HepG2 (cell line): ENCODE measurements at regions not wholly inside any gene's neighbourhood (a gene's known extent, or its start where the extent isn't known, plus 50 kb on each side); places are given as distances from the start of the nearest gene placed in this dataset.
A peak's percentile ranks its signal among the peaks of the same experiment; 100 is the strongest.

Source experiments
- ATAC-seq: fragments of 200-7000 bp; cut with Tn5 transposase; 3 replicates; pipeline ENCODE4 v1.9.1; 2020; ENCODE audit warnings: mild to moderate bottlenecking, moderate library complexity
- BruUV-seq: library from RNA; stranded (reverse); fragments of 400-500 nt; replicated peaks from 2 replicates; lab custom pipeline; 2021; lab: Mats Ljungman, UMichigan
- CTCF ChIA-PET: fragments of 300-600 bp; formaldehyde crosslinking; extraction: SDS; loops from one replicate; lab custom pipeline; 2021; ENCODE audit warnings: low total read pairs, inconsistent platforms, low intra/inter-chr PET ratio; lab: Yijun Ruan, JAX
- POLR2A ChIA-PET: fragments of 350-600 bp; sonication (Branson Sonifier 250); formaldehyde crosslinking; loops from one replicate; lab custom pipeline; 2020; ENCODE audit warnings: antibody characterized with exemption, inconsistent platforms; lab: Yijun Ruan, JAX
- DNase-seq: peaks from one replicate; pipeline ENCODE4 v3.0.0-alpha.2; 2015; ENCODE audit warnings: low spot score
- FAIRE-seq: peaks from 3 replicates; lab custom pipeline; 2011; peaks lifted over from hg19 to GRCh38; lab: Jason Lieb, UNC
- H2AFZ ChIP-seq: one replicate; pipeline ENCODE4 v1.6.1; 2011; ENCODE audit warnings: low read length, inconsistent platforms
- H3K27ac ChIP-seq: fragments of 300-600 bp; 3 replicates; pipeline ENCODE4 v1.8.0; 2011; ENCODE audit warnings: mixed run types, mild to moderate bottlenecking, mixed read lengths, low read length, inconsistent platforms; ENCODE audit not compliant: insufficient read depth; ENCODE audit errors: extremely low read length
- H3K27me3 ChIP-seq, 2 experiments: fragments of 200-600 bp in 1 of 2; 2 replicates in 1 of 2; 3 replicates in 1 of 2; pipeline versions ENCODE4 v1.6.0 to v1.8.0; 2011; ENCODE audit warnings: low read length in 2 of 2, mild to moderate bottlenecking in 2 of 2, moderate library complexity in 2 of 2, inconsistent platforms in 1 of 2; ENCODE audit not compliant: insufficient read depth in 2 of 2, control insufficient read depth in 1 of 2
- H3K36me3 ChIP-seq, 2 experiments: fragments of 200-600 bp in 1 of 2; replicated peaks in 1 of 2; 2 replicates in 1 of 2; 3 replicates in 1 of 2; pipeline versions ENCODE4 v1.5.1 to v1.8.0; 2011; ENCODE audit warnings: low read length in 2 of 2, inconsistent platforms in 1 of 2; ENCODE audit not compliant: insufficient read depth in 2 of 2, control insufficient read depth in 1 of 2
- H3K4me1 ChIP-seq: 2 replicates; pipeline ENCODE4 v1.5.1; 2012; ENCODE audit warnings: low read length, inconsistent platforms; ENCODE audit not compliant: insufficient read depth
- H3K4me2 ChIP-seq: 2 replicates; pipeline ENCODE4 v1.6.0; 2011; ENCODE audit warnings: low read depth, low read length, inconsistent platforms
- H3K4me3 ChIP-seq, 3 experiments: fragments of 200-600 bp in 1 of 3; sonication (generic), shearing (Covaris generic) in 1 of 3; replicated peaks in 1 of 3; 2 replicates each; pipeline ENCODE4 v1.5.1; 2011 to 2016; ENCODE audit warnings: low read length in 3 of 3, inconsistent platforms in 2 of 3, low read depth in 2 of 3, mild to moderate bottlenecking in 2 of 3, control low read depth in 1 of 3, mixed read lengths in 1 of 3; ENCODE audit not compliant: insufficient read depth in 1 of 3
- H3K79me2 ChIP-seq: one replicate; pipeline ENCODE4 v1.6.1; 2011; ENCODE audit warnings: low read length, inconsistent platforms; ENCODE audit not compliant: insufficient read depth
- H3K9ac ChIP-seq: 2 replicates; pipeline ENCODE4 v1.6.0; 2011; ENCODE audit warnings: mild to moderate bottlenecking, low read depth, low read length, inconsistent platforms; ENCODE audit not compliant: insufficient read depth
- H3K9me3 ChIP-seq: 2 replicates; pipeline ENCODE4 v1.5.1; 2012; ENCODE audit warnings: mild to moderate bottlenecking, low read length
- H4K20me1 ChIP-seq: 2 replicates; pipeline ENCODE4 v1.6.0; 2011; ENCODE audit warnings: inconsistent platforms, mild to moderate bottlenecking, low read length, moderate library complexity; ENCODE audit not compliant: insufficient read depth
- FOXK2 ChIP-seq: fragments of 450-650 bp; IDR thresholded peaks from 2 replicates; pipeline ENCODE4 v1.6.1; 2016
- FOXM1 ChIP-seq: sonication (generic); formaldehyde crosslinking; IDR thresholded peaks from 2 replicates; pipeline ENCODE4 v1.5.0; 2020; ENCODE audit warnings: missing genetic modification reagents
- IKZF1 ChIP-seq: fragments of 450-650 bp; IDR thresholded peaks from 2 replicates; pipeline ENCODE4 v1.7.1; 2016
- MAFF ChIP-seq: IDR thresholded peaks from 2 replicates; pipeline ENCODE4 v1.6.1; 2011; ENCODE audit warnings: low read depth, low read length, improper control_type of control experiment
- MEIS2 ChIP-seq: sonication (generic); formaldehyde crosslinking; IDR thresholded peaks from 2 replicates; pipeline ENCODE4 v1.9.0; 2021; ENCODE audit warnings: mild to moderate bottlenecking, missing genetic modification reagents
- NPAS2 ChIP-seq: sonication (generic); formaldehyde crosslinking; IDR thresholded peaks from 2 replicates; pipeline ENCODE4 v1.8.0; 2022; ENCODE audit warnings: mild to moderate bottlenecking, missing genetic modification reagents, borderline replicate concordance
- POLR2AphosphoS5 ChIP-seq: IDR thresholded peaks from 2 replicates; pipeline ENCODE4 v1.6.1; 2012; ENCODE audit warnings: low read depth, low read length
- RELA ChIP-seq: sonication (generic); formaldehyde crosslinking; IDR thresholded peaks from 2 replicates; pipeline ENCODE4 v1.4.0; 2020; ENCODE audit warnings: missing genetic modification reagents
- XBP1 ChIP-seq: sonication (generic); formaldehyde crosslinking; IDR thresholded peaks from 2 replicates; pipeline ENCODE4 v1.5.0; 2020; ENCODE audit warnings: missing genetic modification reagents
- ZC3H13 ChIP-seq: sonication (generic); formaldehyde crosslinking; IDR thresholded peaks from 2 replicates; pipeline ENCODE4 v1.8.1; 2023; ENCODE audit warnings: mild to moderate bottlenecking, missing genetic modification reagents, moderate library complexity
- ZMYM4 ChIP-seq: sonication (generic); formaldehyde crosslinking; IDR thresholded peaks from 2 replicates; pipeline ENCODE4 v1.8.1; 2023; ENCODE audit warnings: mild to moderate bottlenecking, missing genetic modification reagents
- ZNF30 ChIP-seq: sonication (generic); formaldehyde crosslinking; IDR thresholded peaks from 2 replicates; pipeline ENCODE4 v1.5.0; 2020; ENCODE audit warnings: mild to moderate bottlenecking, missing genetic modification reagents
- ZNF709 ChIP-seq: sonication (generic); formaldehyde crosslinking; IDR thresholded peaks from 2 replicates; pipeline ENCODE4 v1.5.0; 2020; ENCODE audit warnings: mild to moderate bottlenecking, missing genetic modification reagents
- WGBS: methylation state at CpG from one replicate; pipeline ENCODE4 v1.1.6; 2017; ENCODE audit warnings: low lambda C conversion rate; 5-methylcytosine and 5-hydroxymethylcytosine counted together
- in situ Hi-C: cut with HindIII; loops from 2 replicates; pipeline ENCODE4 v1.10.0; 2017; ENCODE audit warnings: low pct_unique_long_range_greater_than_20kb; ENCODE audit not compliant: extremely low pct_ligation_motif_present
- intact Hi-C: fragments of 100-400 bp; cut with micrococcal nuclease; formaldehyde crosslinking; loops from one replicate; pipeline ENCODE4 v1.10.0; 2022; ENCODE audit not compliant: unreplicated experiment
- TF ChIP-seq, protein P1 (sequence below): sonication (generic); formaldehyde crosslinking; IDR thresholded peaks from 2 replicates; pipeline ENCODE4 v1.4.0; 2020; ENCODE audit warnings: missing genetic modification reagents
- TF ChIP-seq, protein P2 (sequence below): sonication (generic); formaldehyde crosslinking; IDR thresholded peaks from 2 replicates; pipeline ENCODE4 v1.4.0; 2020; ENCODE audit warnings: missing genetic modification reagents, borderline replicate concordance
- TF ChIP-seq, protein P3 (sequence below): sonication (generic); formaldehyde crosslinking; IDR thresholded peaks from 2 replicates; pipeline ENCODE4 v1.5.0; 2020; ENCODE audit warnings: missing genetic modification reagents
- TF ChIP-seq, protein P4 (sequence below): sonication (generic); formaldehyde crosslinking; IDR thresholded peaks from 2 replicates; pipeline ENCODE4 v1.4.0; 2020; ENCODE audit warnings: missing genetic modification reagents
- TF ChIP-seq, protein P5 (sequence below): IDR thresholded peaks from 2 replicates; pipeline ENCODE4 v1.6.1; 2016; ENCODE audit warnings: mild to moderate bottlenecking, missing biosample characterization, missing genetic modification reagents

DNA sequence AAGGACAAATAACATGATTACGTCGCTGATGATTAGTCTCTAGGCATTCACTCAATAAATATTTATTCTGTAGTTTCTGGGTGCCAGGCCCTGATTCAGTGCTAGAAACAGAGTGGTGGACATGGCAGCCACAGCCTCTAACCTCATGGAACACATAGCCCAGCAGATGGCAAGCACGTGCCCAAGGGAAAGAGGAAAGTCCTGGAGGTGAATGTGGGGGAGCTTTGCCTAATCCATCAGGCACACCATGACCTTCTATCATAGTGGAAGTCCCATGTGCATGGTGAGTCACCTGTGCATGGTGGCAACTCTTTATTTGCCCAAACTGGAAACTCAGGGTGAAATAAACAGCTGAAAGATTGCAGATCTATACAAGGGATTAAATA is 143.0 kb upstream of the TNFAIP3 start:
- POLR2A ChIA-PET, result interaction anchor here (0.6 to 3.7 kb wide), 7 partner anchors 9 to 381 kb away, joined by 3 to 42 read pairs (median 27); partner anchors contain the start of gene TNFAIP3
- BruUV-seq, result no TSS peak
- H3K4me3 ChIP-seq, result no peak overlapping the region; a peak in 1 of 6 replicates
- 10% methylated on average over 3 of the region's 3 CpGs for WGBS
- CTCF ChIA-PET, result interaction anchor here (1.1 to 2.2 kb wide), 2 partner anchors 16 to 143 kb away, joined by 5 to 9 read pairs; partner anchors contain the start of gene TNFAIP3
- no peaks in the 10 kb centered on the region for H3K79me2 ChIP-seq
- FAIRE-seq (peak; percentile 28), DNase-seq (peak; percentile 87), ATAC-seq (peak; percentile 71)
- no peak overlapping the region for H2AFZ ChIP-seq
- peak overlapping the region; percentile 98 for H3K27ac ChIP-seq
- no peaks in the 10 kb centered on the region for H4K20me1 ChIP-seq
- H3K27me3 ChIP-seq, result no peaks in the 10 kb centered on the region
- H3K36me3 ChIP-seq, result no peaks in the 10 kb centered on the region
- no peaks in the 10 kb centered on the region for H3K9me3 ChIP-seq
- intact Hi-C loops (no loop called here), in situ Hi-C loops (no loop called here)
- H3K4me1 ChIP-seq, result peaks cover 83% of the 10 kb centered on the region
- H3K4me2 ChIP-seq, result peak overlapping the region; percentile 48
- H3K9ac ChIP-seq, result peak overlapping the region; percentile 82
- TF ChIP-seq ZC3H13, result peak; percentile 74
- peak; percentile 69 for TF ChIP-seq ZNF709 (CRISPR knock-in tag)
- no peak for TF ChIP-seq XBP1
- TF ChIP-seq NPAS2 (CRISPR knock-in tag), result no peak
- peak; percentile 84 for TF ChIP-seq MEIS2 (CRISPR knock-in tag)
- no peak for TF ChIP-seq POLR2AphosphoS5
- TF ChIP-seq MAFF, result no peak
- no peak for TF ChIP-seq RELA (CRISPR knock-in tag)
- no peak for TF ChIP-seq FOXK2
- TF ChIP-seq, protein P1, sequence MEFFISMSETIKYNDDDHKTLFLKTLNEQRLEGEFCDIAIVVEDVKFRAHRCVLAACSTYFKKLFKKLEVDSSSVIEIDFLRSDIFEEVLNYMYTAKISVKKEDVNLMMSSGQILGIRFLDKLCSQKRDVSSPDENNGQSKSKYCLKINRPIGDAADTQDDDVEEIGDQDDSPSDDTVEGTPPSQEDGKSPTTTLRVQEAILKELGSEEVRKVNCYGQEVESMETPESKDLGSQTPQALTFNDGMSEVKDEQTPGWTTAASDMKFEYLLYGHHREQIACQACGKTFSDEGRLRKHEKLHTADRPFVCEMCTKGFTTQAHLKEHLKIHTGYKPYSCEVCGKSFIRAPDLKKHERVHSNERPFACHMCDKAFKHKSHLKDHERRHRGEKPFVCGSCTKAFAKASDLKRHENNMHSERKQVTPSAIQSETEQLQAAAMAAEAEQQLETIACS (CRISPR knock-in tag), result no peak
- TF ChIP-seq, protein P2, sequence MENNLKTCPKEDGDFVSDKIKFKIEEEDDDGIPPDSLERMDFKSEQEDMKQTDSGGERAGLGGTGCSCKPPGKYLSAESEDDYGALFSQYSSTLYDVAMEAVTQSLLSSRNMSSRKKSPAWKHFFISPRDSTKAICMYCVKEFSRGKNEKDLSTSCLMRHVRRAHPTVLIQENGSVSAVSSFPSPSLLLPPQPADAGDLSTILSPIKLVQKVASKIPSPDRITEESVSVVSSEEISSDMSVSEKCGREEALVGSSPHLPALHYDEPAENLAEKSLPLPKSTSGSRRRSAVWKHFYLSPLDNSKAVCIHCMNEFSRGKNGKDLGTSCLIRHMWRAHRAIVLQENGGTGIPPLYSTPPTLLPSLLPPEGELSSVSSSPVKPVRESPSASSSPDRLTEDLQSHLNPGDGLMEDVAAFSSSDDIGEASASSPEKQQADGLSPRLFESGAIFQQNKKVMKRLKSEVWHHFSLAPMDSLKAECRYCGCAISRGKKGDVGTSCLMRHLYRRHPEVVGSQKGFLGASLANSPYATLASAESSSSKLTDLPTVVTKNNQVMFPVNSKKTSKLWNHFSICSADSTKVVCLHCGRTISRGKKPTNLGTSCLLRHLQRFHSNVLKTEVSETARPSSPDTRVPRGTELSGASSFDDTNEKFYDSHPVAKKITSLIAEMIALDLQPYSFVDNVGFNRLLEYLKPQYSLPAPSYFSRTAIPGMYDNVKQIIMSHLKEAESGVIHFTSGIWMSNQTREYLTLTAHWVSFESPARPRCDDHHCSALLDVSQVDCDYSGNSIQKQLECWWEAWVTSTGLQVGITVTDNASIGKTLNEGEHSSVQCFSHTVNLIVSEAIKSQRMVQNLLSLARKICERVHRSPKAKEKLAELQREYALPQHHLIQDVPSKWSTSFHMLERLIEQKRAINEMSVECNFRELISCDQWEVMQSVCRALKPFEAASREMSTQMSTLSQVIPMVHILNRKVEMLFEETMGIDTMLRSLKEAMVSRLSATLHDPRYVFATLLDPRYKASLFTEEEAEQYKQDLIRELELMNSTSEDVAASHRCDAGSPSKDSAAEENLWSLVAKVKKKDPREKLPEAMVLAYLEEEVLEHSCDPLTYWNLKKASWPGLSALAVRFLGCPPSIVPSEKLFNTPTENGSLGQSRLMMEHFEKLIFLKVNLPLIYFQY (CRISPR knock-in tag), result peak; percentile 58; the same call in 1 of the 2 replicates
- TF ChIP-seq, protein P3, sequence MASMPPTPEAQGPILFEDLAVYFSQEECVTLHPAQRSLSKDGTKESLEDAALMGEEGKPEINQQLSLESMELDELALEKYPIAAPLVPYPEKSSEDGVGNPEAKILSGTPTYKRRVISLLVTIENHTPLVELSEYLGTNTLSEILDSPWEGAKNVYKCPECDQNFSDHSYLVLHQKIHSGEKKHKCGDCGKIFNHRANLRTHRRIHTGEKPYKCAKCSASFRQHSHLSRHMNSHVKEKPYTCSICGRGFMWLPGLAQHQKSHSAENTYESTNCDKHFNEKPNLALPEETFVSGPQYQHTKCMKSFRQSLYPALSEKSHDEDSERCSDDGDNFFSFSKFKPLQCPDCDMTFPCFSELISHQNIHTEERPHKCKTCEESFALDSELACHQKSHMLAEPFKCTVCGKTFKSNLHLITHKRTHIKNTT (CRISPR knock-in tag), result no peak
- TF ChIP-seq, protein P4, sequence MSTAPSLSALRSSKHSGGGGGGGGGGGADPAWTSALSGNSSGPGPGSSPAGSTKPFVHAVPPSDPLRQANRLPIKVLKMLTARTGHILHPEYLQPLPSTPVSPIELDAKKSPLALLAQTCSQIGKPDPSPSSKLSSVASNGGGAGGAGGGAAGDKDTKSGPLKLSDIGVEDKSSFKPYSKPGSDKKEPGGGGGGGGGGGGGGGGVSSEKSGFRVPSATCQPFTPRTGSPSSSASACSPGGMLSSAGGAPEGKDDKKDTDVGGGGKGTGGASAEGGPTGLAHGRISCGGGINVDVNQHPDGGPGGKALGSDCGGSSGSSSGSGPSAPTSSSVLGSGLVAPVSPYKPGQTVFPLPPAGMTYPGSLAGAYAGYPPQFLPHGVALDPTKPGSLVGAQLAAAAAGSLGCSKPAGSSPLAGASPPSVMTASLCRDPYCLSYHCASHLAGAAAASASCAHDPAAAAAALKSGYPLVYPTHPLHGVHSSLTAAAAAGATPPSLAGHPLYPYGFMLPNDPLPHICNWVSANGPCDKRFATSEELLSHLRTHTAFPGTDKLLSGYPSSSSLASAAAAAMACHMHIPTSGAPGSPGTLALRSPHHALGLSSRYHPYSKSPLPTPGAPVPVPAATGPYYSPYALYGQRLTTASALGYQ (CRISPR knock-in tag), result no peak
- TF ChIP-seq ZNF30 (CRISPR knock-in tag), result no peak
- TF ChIP-seq, protein P5, sequence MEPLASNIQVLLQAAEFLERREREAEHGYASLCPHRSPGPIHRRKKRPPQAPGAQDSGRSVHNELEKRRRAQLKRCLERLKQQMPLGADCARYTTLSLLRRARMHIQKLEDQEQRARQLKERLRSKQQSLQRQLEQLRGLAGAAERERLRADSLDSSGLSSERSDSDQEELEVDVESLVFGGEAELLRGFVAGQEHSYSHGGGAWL, result peak; percentile 63; the same call in 1 of the 2 replicates
- TF ChIP-seq ZMYM4, result peak; percentile 64; the same call in 1 of the 2 replicates
- 0 out of 2 replicates have a peak, but pooled peaks have one; percentile 47 for TF ChIP-seq FOXM1 (CRISPR knock-in tag)
- TF ChIP-seq IKZF1, result no peak
